Lung (tissue), 11 donors: ENCODE measurements at regions not wholly inside any gene's neighbourhood (a gene's known extent, or its start where the extent isn't known, plus 50 kb on each side); places are given as distances from the start of the nearest gene placed in this dataset.

Experiments
- ATAC-seq: fragments of 200-7000 bp; cut with Tn5 transposase; one replicate; pipeline ENCODE4 v1.9.1; 2020; ENCODE audit warnings: moderate number of reproducible peaks; ENCODE audit not compliant: insufficient read depth, low FRiP score
- DNase-seq, 3 donors: peaks; one replicate each; pipeline ENCODE4 v3.0.0-alpha.2; 2013 to 2017
- H3K27ac ChIP-seq, 2 donors: one replicate each; pipeline ENCODE4 v1.5.1; 2013; ENCODE audit warnings: mild to moderate bottlenecking in 2 of 2, moderate library complexity in 2 of 2, control low read depth in 1 of 2, inconsistent platforms in 1 of 2, low read depth in 1 of 2, low read length in 1 of 2
- H3K27me3 ChIP-seq, 3 donors: one replicate each; pipeline ENCODE4 v1.5.1; 2013; ENCODE audit warnings: low read length in 2 of 3; ENCODE audit not compliant: control insufficient read depth in 3 of 3, insufficient read depth in 3 of 3
- H3K36me3 ChIP-seq, 4 donors: one replicate each; pipeline ENCODE4 v1.5.1; 2013; ENCODE audit warnings: low read length in 4 of 4, mild to moderate bottlenecking in 1 of 4, moderate library complexity in 1 of 4; ENCODE audit not compliant: control insufficient read depth in 4 of 4, insufficient read depth in 4 of 4
- H3K4me1 ChIP-seq, 5 donors: one replicate each; pipeline ENCODE4 v1.5.1; 2013; ENCODE audit warnings: low read length in 5 of 5, mild to moderate bottlenecking in 2 of 5, moderate library complexity in 1 of 5; ENCODE audit not compliant: control insufficient read depth in 5 of 5, insufficient read depth in 5 of 5
- H3K4me3 ChIP-seq: one replicate; pipeline ENCODE4 v1.5.1; 2013; ENCODE audit warnings: mild to moderate bottlenecking, control low read depth, moderate library complexity
- H3K9ac ChIP-seq, 2 donors: one replicate each; pipeline ENCODE4 v1.5.1; 2013; ENCODE audit warnings: low read length in 2 of 2, control low read depth in 1 of 2; ENCODE audit not compliant: insufficient read depth in 1 of 2
- H3K9me3 ChIP-seq, 4 donors: one replicate each; pipeline ENCODE4 v1.5.1; 2013; ENCODE audit warnings: low read length in 3 of 4, mild to moderate bottlenecking in 1 of 4, moderate library complexity in 1 of 4; ENCODE audit not compliant: control insufficient read depth in 4 of 4, insufficient read depth in 3 of 4
- WGBS, 2 donors: extraction: QIAGEN DNeasy Blood & Tissue Kit; methylation state at CpG; one replicate each; pipeline ENCODE4 v1.1.7; 2013; 5-methylcytosine and 5-hydroxymethylcytosine counted together
- TF ChIP-seq, protein P1 (sequence below): IDR thresholded peaks from 2 replicates; pipeline ENCODE4 v1.5.1; 2012; ENCODE audit warnings: mild to moderate bottlenecking; ENCODE audit errors: control extremely low read depth, extremely low read depth
- donor health status: control.
- donor health status: control.
- donor health status: Bipolar disorder and iron deficiency.
- donor health status: healthy.
- donor health status: DM: yes; HTN: yes; CAD: no.

DNA sequence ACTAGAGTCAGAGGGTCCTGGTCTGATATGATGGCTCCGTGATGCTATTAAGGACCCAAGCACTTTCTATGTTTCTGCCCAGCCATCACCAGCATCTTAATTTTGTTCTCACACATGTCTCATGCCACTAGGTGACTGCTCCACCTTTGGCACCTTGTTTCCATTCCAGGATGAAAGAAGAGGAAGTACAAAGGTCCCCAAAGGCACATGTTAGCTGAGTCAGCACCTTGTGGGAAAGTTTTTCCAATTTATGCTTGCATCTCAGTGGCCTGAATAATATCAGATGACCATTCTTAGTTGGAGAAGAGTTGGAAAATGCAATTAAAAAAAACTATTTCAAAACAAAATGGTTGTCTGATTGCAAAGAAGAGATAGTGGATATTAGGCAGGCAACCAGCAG, 341.0 kb upstream of the NPSR1 start:
- ATAC-seq (no peak), DNase-seq (no peak)
- Histone ChIP-seq H3K4me3 (no peak overlapping the region), H3K4me1 (peaks cover 0 to 2% (median 0%) of the 10 kb centered on the region in 5 donors), H3K9me3 (peaks cover 0 to 6% (median under 1%) of the 10 kb centered on the region in 4 donors), H3K27ac (no peak overlapping the region), H3K9ac (no peak overlapping the region), H3K27me3 (no peaks in the 10 kb centered on the region), H3K36me3 (no peaks in the 10 kb centered on the region)
- TF ChIP-seq, protein P1, sequence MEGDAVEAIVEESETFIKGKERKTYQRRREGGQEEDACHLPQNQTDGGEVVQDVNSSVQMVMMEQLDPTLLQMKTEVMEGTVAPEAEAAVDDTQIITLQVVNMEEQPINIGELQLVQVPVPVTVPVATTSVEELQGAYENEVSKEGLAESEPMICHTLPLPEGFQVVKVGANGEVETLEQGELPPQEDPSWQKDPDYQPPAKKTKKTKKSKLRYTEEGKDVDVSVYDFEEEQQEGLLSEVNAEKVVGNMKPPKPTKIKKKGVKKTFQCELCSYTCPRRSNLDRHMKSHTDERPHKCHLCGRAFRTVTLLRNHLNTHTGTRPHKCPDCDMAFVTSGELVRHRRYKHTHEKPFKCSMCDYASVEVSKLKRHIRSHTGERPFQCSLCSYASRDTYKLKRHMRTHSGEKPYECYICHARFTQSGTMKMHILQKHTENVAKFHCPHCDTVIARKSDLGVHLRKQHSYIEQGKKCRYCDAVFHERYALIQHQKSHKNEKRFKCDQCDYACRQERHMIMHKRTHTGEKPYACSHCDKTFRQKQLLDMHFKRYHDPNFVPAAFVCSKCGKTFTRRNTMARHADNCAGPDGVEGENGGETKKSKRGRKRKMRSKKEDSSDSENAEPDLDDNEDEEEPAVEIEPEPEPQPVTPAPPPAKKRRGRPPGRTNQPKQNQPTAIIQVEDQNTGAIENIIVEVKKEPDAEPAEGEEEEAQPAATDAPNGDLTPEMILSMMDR, result no peak
- WGBS, 2 donors, result 91 to 98% methylated on average over 1 of the region's 1 CpG

DNA sequence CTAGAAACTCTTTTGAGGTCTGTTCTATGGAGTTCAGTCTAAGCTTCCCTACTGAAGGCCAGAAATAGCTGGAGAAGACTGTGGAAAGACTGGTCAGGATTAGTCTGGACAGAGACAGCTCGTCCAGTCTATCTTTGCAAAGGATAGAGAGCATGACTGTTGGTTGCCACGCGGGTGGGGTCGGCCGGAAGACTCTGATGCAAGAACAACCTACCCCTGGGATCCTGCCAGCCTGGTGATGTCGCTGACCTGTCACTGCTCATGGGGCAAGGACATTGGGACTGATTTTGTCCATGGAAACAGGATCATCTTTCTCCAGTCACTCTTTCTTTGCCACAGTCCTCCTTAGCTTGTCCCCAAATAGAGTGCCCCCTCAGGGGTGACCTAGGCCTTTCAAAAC, 337.6 kb upstream of the NPSR1 start:
- H3K27me3 ChIP-seq, result no peaks in the 10 kb centered on the region
- ATAC-seq (no peak), DNase-seq (no peak)
- peaks cover 0 to under 1% (median 0%) of the 10 kb centered on the region in 4 donors for H3K9me3 ChIP-seq
- 72 to 85% methylated on average over 6 of the region's 6 CpGs for WGBS, 2 donors
- H3K27ac ChIP-seq, result no peak overlapping the region
- no peak overlapping the region for H3K4me3 ChIP-seq
- H3K4me1 ChIP-seq, result peaks cover 0 to 2% (median 0%) of the 10 kb centered on the region in 5 donors
- TF ChIP-seq, protein P1, result no peak
- H3K9ac ChIP-seq, result no peak overlapping the region
- no peaks in the 10 kb centered on the region for H3K36me3 ChIP-seq

DNA sequence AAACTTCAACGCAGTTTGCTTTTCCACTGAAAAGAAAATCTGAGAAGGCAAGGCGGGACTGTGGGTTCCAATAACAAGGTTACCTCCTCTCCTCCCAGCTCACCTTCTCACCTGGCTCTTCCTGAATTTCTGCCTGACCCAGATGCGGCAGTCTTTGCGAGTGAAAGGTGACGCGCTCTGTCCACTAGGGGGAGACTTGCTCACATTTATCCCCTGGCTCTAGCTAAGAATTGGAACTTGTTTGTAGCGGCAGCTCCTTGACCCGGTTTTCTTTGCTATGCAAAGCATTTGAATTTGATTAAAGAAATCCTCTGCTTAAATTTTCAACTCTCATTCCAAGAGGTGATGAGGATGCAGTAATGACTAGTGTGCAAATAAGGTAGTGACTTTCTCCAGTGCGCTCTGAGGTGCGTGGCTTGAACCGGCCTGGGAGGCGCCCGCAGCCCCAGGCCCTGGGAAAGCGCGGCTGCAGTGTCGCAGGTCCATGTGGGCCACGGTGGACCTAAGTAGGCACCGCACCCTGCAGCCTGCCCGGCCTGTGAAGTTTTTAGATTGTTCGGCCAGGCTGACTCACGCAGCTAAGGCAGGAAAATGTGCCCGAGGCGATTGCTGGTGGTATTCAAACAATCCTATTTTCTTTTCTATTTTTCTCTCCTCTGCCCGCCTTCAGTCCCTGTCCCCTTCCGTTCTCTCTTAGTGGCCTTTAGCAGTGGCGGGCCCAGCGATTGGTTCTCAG, 336.9 kb upstream of the NPSR1 start:
- ATAC-seq, result peak; percentile 80
- Histone ChIP-seq H3K9ac (no peak overlapping the region), H3K27ac (no peak overlapping the region), H3K36me3 (no peaks in the 10 kb centered on the region), H3K27me3 (no peaks in the 10 kb centered on the region), H3K4me1 (peaks cover 0 to 2% (median 0%) of the 10 kb centered on the region in 5 donors), H3K9me3 (no peaks in the 10 kb centered on the region), H3K4me3 (no peak overlapping the region)
- 15 to 23% methylated on average over 27 of the region's 27 CpGs for WGBS, 2 donors
- DNase-seq, result peak; percentile 75 to 85 (median 78)
- TF ChIP-seq, protein P1, result peak; percentile 33
